ENCODE measurements at regions not wholly inside any gene's neighbourhood (a gene's known extent, or its start where the extent isn't known, plus 50 kb on each side); places are given as distances from the start of the nearest gene placed in this dataset.

DNA sequence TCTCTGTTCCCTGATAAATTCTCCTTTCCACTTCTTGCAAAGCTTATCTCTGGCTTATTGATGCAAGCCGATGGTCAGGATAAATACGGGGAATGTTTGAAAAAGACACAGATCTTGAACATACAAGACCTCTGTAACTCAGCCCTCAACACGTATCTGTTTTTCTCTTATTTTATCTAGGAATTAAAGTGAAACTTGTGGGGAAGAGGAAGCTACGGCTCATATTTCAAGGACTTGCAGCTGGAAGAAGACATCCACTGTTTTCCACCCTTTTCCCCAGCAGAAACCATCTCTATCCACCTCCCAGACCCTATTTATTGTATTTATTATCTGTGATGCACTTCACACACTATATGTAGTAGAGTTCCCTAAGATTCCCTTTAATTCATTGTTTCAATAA is 98.4 kb upstream of the TANK start (continued):
- TF ChIP-seq, protein P1, sequence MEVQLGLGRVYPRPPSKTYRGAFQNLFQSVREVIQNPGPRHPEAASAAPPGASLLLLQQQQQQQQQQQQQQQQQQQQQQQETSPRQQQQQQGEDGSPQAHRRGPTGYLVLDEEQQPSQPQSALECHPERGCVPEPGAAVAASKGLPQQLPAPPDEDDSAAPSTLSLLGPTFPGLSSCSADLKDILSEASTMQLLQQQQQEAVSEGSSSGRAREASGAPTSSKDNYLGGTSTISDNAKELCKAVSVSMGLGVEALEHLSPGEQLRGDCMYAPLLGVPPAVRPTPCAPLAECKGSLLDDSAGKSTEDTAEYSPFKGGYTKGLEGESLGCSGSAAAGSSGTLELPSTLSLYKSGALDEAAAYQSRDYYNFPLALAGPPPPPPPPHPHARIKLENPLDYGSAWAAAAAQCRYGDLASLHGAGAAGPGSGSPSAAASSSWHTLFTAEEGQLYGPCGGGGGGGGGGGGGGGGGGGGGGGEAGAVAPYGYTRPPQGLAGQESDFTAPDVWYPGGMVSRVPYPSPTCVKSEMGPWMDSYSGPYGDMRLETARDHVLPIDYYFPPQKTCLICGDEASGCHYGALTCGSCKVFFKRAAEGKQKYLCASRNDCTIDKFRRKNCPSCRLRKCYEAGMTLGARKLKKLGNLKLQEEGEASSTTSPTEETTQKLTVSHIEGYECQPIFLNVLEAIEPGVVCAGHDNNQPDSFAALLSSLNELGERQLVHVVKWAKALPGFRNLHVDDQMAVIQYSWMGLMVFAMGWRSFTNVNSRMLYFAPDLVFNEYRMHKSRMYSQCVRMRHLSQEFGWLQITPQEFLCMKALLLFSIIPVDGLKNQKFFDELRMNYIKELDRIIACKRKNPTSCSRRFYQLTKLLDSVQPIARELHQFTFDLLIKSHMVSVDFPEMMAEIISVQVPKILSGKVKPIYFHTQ (CRISPR knock-in tag; IDR thresholded peaks at IDR 0.05) = no peak
- TF ChIP-seq TP53 (CRISPR knock-in tag; IDR thresholded peaks at IDR 0.05) (no peak), IRF2 (CRISPR knock-in tag; IDR thresholded peaks at IDR 0.05; ENCODE audit: borderline replicate concordance, low read depth) (no peak), ZBTB21 (CRISPR knock-in tag; IDR thresholded peaks at IDR 0.05; ENCODE audit: borderline replicate concordance) (no peak)
- TF ChIP-seq, protein P2, sequence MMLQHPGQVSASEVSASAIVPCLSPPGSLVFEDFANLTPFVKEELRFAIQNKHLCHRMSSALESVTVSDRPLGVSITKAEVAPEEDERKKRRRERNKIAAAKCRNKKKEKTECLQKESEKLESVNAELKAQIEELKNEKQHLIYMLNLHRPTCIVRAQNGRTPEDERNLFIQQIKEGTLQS (CRISPR knock-in tag; conservative IDR thresholded peaks at IDR 0.05) = no peak
- TF ChIP-seq, protein P3, sequence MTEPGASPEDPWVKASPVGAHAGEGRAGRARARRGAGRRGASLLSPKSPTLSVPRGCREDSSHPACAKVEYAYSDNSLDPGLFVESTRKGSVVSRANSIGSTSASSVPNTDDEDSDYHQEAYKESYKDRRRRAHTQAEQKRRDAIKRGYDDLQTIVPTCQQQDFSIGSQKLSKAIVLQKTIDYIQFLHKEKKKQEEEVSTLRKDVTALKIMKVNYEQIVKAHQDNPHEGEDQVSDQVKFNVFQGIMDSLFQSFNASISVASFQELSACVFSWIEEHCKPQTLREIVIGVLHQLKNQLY (CRISPR knock-in tag; IDR thresholded peaks at IDR 0.05) = no peak
- TF ChIP-seq, protein P4, sequence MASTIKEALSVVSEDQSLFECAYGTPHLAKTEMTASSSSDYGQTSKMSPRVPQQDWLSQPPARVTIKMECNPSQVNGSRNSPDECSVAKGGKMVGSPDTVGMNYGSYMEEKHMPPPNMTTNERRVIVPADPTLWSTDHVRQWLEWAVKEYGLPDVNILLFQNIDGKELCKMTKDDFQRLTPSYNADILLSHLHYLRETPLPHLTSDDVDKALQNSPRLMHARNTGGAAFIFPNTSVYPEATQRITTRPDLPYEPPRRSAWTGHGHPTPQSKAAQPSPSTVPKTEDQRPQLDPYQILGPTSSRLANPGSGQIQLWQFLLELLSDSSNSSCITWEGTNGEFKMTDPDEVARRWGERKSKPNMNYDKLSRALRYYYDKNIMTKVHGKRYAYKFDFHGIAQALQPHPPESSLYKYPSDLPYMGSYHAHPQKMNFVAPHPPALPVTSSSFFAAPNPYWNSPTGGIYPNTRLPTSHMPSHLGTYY (CRISPR knock-in tag; IDR thresholded peaks at IDR 0.05) = no peak
- TF ChIP-seq, protein P5, sequence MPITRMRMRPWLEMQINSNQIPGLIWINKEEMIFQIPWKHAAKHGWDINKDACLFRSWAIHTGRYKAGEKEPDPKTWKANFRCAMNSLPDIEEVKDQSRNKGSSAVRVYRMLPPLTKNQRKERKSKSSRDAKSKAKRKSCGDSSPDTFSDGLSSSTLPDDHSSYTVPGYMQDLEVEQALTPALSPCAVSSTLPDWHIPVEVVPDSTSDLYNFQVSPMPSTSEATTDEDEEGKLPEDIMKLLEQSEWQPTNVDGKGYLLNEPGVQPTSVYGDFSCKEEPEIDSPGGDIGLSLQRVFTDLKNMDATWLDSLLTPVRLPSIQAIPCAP (CRISPR knock-in tag; IDR thresholded peaks at IDR 0.05) = no peak

DNA sequence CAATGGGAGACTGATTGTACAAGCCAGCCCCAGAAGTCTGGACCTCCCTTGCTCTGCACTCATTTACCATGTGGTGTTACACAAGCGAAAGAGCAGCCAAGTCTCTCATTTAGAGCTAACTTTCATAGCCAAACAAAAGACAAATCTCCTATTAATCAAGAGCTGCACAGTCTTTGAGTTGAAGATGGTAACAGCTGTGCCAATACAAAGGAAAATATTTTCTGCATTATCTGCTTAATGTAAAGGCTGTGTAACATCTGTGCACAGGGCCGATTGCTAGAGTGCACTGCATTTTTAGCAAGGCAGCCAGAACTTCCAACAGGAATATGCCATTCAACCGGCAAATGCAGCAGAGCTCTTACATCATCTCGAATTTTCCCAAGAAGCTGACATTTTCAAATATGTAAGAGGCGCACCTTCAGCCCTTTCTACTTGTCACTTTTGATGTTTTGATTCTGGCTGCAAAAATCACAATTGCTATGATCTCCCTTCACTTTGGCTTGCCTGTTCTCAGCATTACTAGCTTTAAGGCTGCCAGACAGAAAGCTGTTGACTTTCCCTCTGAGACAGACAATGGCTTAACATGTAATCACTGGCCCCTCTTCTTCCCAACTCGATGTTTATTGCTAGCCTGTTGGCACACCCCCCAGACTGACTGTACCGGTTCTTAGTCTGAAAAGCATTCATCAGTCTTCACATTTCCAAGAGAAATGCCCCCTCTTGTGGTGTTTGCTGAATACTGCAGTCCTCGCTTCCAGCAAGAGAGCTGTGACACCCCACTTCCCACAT is 96.9 kb upstream of the TANK start:
- no peaks in the 10 kb centered on the region for H3K27me3 Mint-ChIP-seq (ENCODE audit: low read depth)
- POLR2A ChIA-PET = no interaction called here
- no peak for TF ChIP-seq RORB (CRISPR knock-in tag; IDR thresholded peaks at IDR 0.05)
- TF ChIP-seq, protein P6, sequence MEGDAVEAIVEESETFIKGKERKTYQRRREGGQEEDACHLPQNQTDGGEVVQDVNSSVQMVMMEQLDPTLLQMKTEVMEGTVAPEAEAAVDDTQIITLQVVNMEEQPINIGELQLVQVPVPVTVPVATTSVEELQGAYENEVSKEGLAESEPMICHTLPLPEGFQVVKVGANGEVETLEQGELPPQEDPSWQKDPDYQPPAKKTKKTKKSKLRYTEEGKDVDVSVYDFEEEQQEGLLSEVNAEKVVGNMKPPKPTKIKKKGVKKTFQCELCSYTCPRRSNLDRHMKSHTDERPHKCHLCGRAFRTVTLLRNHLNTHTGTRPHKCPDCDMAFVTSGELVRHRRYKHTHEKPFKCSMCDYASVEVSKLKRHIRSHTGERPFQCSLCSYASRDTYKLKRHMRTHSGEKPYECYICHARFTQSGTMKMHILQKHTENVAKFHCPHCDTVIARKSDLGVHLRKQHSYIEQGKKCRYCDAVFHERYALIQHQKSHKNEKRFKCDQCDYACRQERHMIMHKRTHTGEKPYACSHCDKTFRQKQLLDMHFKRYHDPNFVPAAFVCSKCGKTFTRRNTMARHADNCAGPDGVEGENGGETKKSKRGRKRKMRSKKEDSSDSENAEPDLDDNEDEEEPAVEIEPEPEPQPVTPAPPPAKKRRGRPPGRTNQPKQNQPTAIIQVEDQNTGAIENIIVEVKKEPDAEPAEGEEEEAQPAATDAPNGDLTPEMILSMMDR (IDR thresholded peaks at IDR 0.05) = peak; percentile 82
- TF ChIP-seq, protein P7, sequence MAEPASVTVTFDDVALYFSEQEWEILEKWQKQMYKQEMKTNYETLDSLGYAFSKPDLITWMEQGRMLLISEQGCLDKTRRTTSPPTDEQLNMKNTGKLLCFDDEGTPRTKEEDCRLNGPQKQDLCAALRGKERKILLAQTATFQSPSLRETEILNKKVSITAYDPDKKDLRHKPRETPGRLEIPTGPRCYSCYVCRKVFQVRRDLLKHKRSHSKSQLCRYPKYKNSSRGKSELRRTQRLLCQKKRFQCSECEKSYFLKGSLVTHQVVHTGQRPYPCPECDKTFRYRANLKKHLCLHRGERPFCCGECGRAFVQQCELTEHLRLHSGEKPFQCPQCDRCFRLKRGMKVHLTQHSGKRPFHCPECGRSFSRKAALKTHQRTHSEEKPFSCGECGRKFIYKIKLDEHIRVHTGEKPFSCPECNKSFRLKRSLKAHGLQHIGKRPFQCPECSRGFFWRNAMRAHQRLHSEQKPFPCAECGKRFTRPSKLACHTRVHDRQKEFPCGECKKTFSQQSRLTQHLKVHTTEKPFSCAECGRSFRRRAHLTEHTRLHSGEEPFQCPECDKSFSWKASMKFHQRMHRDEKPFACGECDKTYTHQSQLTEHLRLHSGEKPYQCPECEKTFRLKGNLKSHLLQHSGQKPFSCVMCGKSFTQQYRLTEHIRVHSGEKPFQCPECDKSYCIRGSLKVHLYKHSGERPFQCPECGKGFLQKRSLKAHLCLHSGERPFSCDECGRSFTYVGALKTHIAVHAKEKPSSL (CRISPR knock-in tag; conservative IDR thresholded peaks at IDR 0.05) = no peak
- TF ChIP-seq, protein P8, sequence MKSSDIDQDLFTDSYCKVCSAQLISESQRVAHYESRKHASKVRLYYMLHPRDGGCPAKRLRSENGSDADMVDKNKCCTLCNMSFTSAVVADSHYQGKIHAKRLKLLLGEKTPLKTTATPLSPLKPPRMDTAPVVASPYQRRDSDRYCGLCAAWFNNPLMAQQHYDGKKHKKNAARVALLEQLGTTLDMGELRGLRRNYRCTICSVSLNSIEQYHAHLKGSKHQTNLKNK (CRISPR knock-in tag; IDR thresholded peaks at IDR 0.05) = no peak

More for the DNA sequence above, 96.9 kb upstream of the TANK start:
- peak; percentile 79 for DNase-seq (ENCODE audit: low spot score)
- no peaks in the 10 kb centered on the region for H3K36me3 Mint-ChIP-seq
- H3K4me1 Mint-ChIP-seq = peaks cover 9% of the 10 kb centered on the region
- no peak overlapping the region for H3K4me3 Mint-ChIP-seq
- ATAC-seq = peak; percentile 97
- CTCF ChIA-PET = interaction anchor here (0.5 to 1.8 kb wide), 43 partner anchors 8 to 1464 kb away, joined by 3 to 20 read pairs (median 4); no protein-coding TSS in a partner anchor
- no peak overlapping the region for H3K27ac Mint-ChIP-seq
- H3K9me3 Mint-ChIP-seq = no peaks in the 10 kb centered on the region
